ENCODE measurements at regions not wholly inside any gene's neighbourhood (a gene's known extent, or its start where the extent isn't known, plus 50 kb on each side); places are given as distances from the start of the nearest gene placed in this dataset.
"Not testable (repeated sequence)": the region's sequence is repeated elsewhere in the genome, so short reads cannot be mapped to it uniquely, and the experiment has no call there.

DNA sequence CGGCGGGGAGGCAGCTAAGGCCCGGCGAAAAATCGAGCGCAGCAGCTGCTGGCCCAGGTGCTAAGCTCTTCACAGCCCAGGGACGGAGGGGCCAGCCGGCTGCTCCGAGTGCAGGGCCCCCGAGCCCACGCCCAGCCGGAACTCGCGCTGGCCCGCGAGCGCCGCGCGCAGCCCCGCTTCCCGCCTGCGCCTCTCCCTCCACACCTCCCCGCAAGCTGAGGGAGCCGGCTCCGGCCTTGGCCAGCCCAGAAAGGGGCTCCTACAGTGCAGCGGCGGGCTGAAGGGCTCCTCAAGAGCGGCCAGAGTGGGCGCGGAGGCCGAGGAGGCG lies 591.7 kb downstream of the TRIB2 start:
- not testable (repeated sequence) for TF ChIP-seq EZH2phosphoT487 (IDR thresholded peaks at IDR 0.05; ENCODE audit: low read depth); CTCF (IDR thresholded peaks at IDR 0.05; ENCODE audit: low read depth, low read length)

Data from OCI-LY3 (cell line).